H9 (cell line): ENCODE measurements at regions not wholly inside any gene's neighbourhood (a gene's known extent, or its start where the extent isn't known, plus 50 kb on each side); places are given as distances from the start of the nearest gene placed in this dataset.
"Not testable (repeated sequence)": the region's sequence is repeated elsewhere in the genome, so short reads cannot be mapped to it uniquely, and the experiment has no call there.

Experiments used
- DNase-seq: peaks from one replicate; pipeline ENCODE4 v3.0.0-alpha.2; 2017
- H2AFZ ChIP-seq: one replicate; pipeline ENCODE4 v1.6.1; 2013; ENCODE audit warnings: mild to moderate bottlenecking, low read length, control low read depth, moderate library complexity
- H2AK5ac ChIP-seq: 2 replicates; pipeline ENCODE4 v1.6.1; 2013; ENCODE audit warnings: low read length, control low read depth, mixed read lengths; ENCODE audit not compliant: insufficient read length
- H2BK120ac ChIP-seq: one replicate; pipeline ENCODE4 v1.6.1; 2013; ENCODE audit warnings: low read depth, mild to moderate bottlenecking, low read length, control low read depth, inconsistent platforms; ENCODE audit not compliant: poor library complexity, severe bottlenecking
- H2BK12ac ChIP-seq: 2 replicates; pipeline ENCODE4 v1.6.1; 2013; ENCODE audit warnings: low read length, control low read depth, mixed read lengths, low read depth; ENCODE audit not compliant: insufficient read length
- H2BK15ac ChIP-seq: 2 replicates; pipeline ENCODE4 v1.6.1; 2013; ENCODE audit warnings: low read depth, low read length, control low read depth
- H2BK20ac ChIP-seq: one replicate; pipeline ENCODE4 v1.6.1; 2013; ENCODE audit warnings: low read depth, mild to moderate bottlenecking, low read length, control low read depth, inconsistent platforms; ENCODE audit not compliant: poor library complexity, severe bottlenecking
- H2BK5ac ChIP-seq: 2 replicates; pipeline ENCODE4 v1.6.1; 2013; ENCODE audit warnings: low read length, control low read depth, mixed read lengths; ENCODE audit not compliant: insufficient read length
- H3K14ac ChIP-seq: 2 replicates; pipeline ENCODE4 v1.6.1; 2013; ENCODE audit warnings: low read length, control low read depth; ENCODE audit not compliant: insufficient read depth
- H3K18ac ChIP-seq: 2 replicates; pipeline ENCODE4 v1.6.1; 2013; ENCODE audit warnings: low read depth, mild to moderate bottlenecking, mixed read lengths, low read length, control low read depth; ENCODE audit not compliant: insufficient read length
- H3K23ac ChIP-seq: 2 replicates; pipeline ENCODE4 v1.6.1; 2013; ENCODE audit warnings: low read length, control low read depth, mixed read lengths, low read depth; ENCODE audit not compliant: insufficient read length
- H3K23me2 ChIP-seq: 2 replicates; pipeline ENCODE4 v1.6.1; 2013; ENCODE audit warnings: low read depth, mild to moderate bottlenecking, mixed read lengths, low read length, control low read depth; ENCODE audit not compliant: insufficient read length, poor library complexity, severe bottlenecking
- H3K27ac ChIP-seq: 2 replicates; pipeline ENCODE4 v1.5.1; 2013; ENCODE audit warnings: low read length, control low read depth, mixed read lengths, low read depth; ENCODE audit not compliant: insufficient read length
- H3K27me3 ChIP-seq: 2 replicates; pipeline ENCODE4 v1.6.1; 2013; ENCODE audit warnings: low read length, control low read depth, inconsistent platforms; ENCODE audit not compliant: insufficient read depth
- H3K4ac ChIP-seq: 2 replicates; pipeline ENCODE4 v1.6.1; 2013; ENCODE audit warnings: low read depth, mild to moderate bottlenecking, control low read depth, inconsistent platforms, low read length, moderate library complexity
- H3K4me1 ChIP-seq: 2 replicates; pipeline ENCODE4 v1.6.1; 2013; ENCODE audit warnings: low read length, control low read depth, inconsistent platforms; ENCODE audit not compliant: insufficient read depth
- H3K4me2 ChIP-seq: 2 replicates; pipeline ENCODE4 v1.6.1; 2013; ENCODE audit warnings: low read length, control low read depth, mixed read lengths; ENCODE audit not compliant: insufficient read length, insufficient read depth
- H3K56ac ChIP-seq: 2 replicates; pipeline ENCODE4 v1.6.1; 2013; ENCODE audit warnings: low read depth, mild to moderate bottlenecking, mixed read lengths, low read length, control low read depth; ENCODE audit not compliant: insufficient read length
- H3K79me1 ChIP-seq: 2 replicates; pipeline ENCODE4 v1.6.1; 2013; ENCODE audit warnings: low read depth, mild to moderate bottlenecking, moderate library complexity, low read length, control low read depth, inconsistent platforms; ENCODE audit not compliant: insufficient read depth, poor library complexity, severe bottlenecking
- H3K79me2 ChIP-seq: 2 replicates; pipeline ENCODE4 v1.6.1; 2013; ENCODE audit warnings: low read length, control low read depth, inconsistent platforms; ENCODE audit not compliant: insufficient read depth
- H3K9ac ChIP-seq: 2 replicates; pipeline ENCODE4 v1.6.1; 2013; ENCODE audit warnings: low read length, control low read depth, mixed read lengths; ENCODE audit not compliant: insufficient read length; ENCODE audit errors: extremely low read depth
- H3K9me3 ChIP-seq: one replicate; pipeline ENCODE4 v1.6.1; 2013; ENCODE audit warnings: low read depth, low read length, inconsistent platforms; ENCODE audit not compliant: control insufficient read depth
- H3T11ph ChIP-seq: one replicate; pipeline ENCODE4 v1.6.1; 2013; ENCODE audit warnings: mild to moderate bottlenecking, low read length, control low read depth, inconsistent platforms
- H4K20me1 ChIP-seq: one replicate; pipeline ENCODE4 v1.6.1; 2013; ENCODE audit not compliant: control insufficient read depth, insufficient read length, insufficient read depth
- H4K5ac ChIP-seq: 2 replicates; pipeline ENCODE4 v1.6.1; 2013; ENCODE audit warnings: low read depth, mild to moderate bottlenecking, mixed read lengths, low read length, control low read depth; ENCODE audit not compliant: insufficient read length
- H4K8ac ChIP-seq: replicated peaks from 2 replicates; pipeline ENCODE4 v1.6.1; 2013; ENCODE audit warnings: low read length, control low read depth, mixed read lengths, low read depth; ENCODE audit not compliant: insufficient read length
- H4K91ac ChIP-seq: 2 replicates; pipeline ENCODE4 v1.6.1; 2013; ENCODE audit warnings: low read depth, mild to moderate bottlenecking, moderate library complexity, mixed read lengths, low read length, control low read depth; ENCODE audit not compliant: insufficient read length
- H3K27ac Mint-ChIP-seq, 3 experiments: 2 replicates in 2 of 3; 3 replicates in 1 of 3; pipeline ENCODE4 v1.8.0; 2020 to 2021; ENCODE audit warnings: mixed read lengths in 3 of 3, mild to moderate bottlenecking in 1 of 3, moderate library complexity in 1 of 3
- H3K27me3 Mint-ChIP-seq: 2 replicates; pipeline ENCODE4 v1.8.0; 2021; ENCODE audit warnings: low read depth, mild to moderate bottlenecking, moderate library complexity, mixed read lengths
- H3K36me3 Mint-ChIP-seq, 3 experiments: 2 replicates in 2 of 3; 3 replicates in 1 of 3; pipeline ENCODE4 v1.8.0; 2020 to 2021; ENCODE audit warnings: low read depth in 3 of 3, mixed read lengths in 3 of 3; ENCODE audit not compliant: insufficient read depth in 1 of 3
- H3K4me1 Mint-ChIP-seq, 2 experiments: 2 replicates each; pipeline ENCODE4 v1.8.0; 2020; ENCODE audit warnings: mixed read lengths in 2 of 2
- H3K4me3 Mint-ChIP-seq, 2 experiments: 2 replicates in 1 of 2; 3 replicates in 1 of 2; pipeline ENCODE4 v1.8.0; 2020 to 2021; ENCODE audit warnings: mild to moderate bottlenecking in 2 of 2, mixed read lengths in 2 of 2, moderate library complexity in 1 of 2
- H3K9me3 Mint-ChIP-seq, 2 experiments: 2 replicates in 1 of 2; 3 replicates in 1 of 2; pipeline ENCODE4 v1.8.0; 2020; ENCODE audit warnings: mild to moderate bottlenecking in 2 of 2, mixed read lengths in 2 of 2, moderate library complexity in 1 of 2
- CTCF ChIP-seq: fragments of 200-600 bp; sonication (generic); conservative IDR thresholded peaks from 3 replicates; pipeline ENCODE4 v1.8.0; 2021; ENCODE audit warnings: antibody characterized with exemption, mild to moderate bottlenecking
- WGBS: extraction: QIAGEN DNeasy Blood & Tissue Kit; methylation state at CpG from one replicate; pipeline ENCODE4 v1.1.7; 2013; ENCODE audit warnings: missing lambda C conversion rate, low lambda C conversion rate, mixed read lengths; ENCODE audit not compliant: insufficient read length; ENCODE audit errors: extremely low coverage; 5-methylcytosine and 5-hydroxymethylcytosine counted together

GRCh38 chr17:33929181-33929724, 325.8 kb upstream of the CCL2 start:
- H3K14ac ChIP-seq = no peak overlapping the region
- H3K27ac ChIP-seq = no peak overlapping the region
- peak overlapping the region; percentile 42 to 70 for H3K4me3 Mint-ChIP-seq
- no peak overlapping the region for H4K5ac ChIP-seq
- no peak overlapping the region for H3T11ph ChIP-seq
- H2BK120ac ChIP-seq = no peak overlapping the region
- H3K23me2 ChIP-seq = no peaks in the 10 kb centered on the region
- peak overlapping the region; percentile 50 to 94 (median 86) for H3K27ac Mint-ChIP-seq
- peaks cover 3% of the 10 kb centered on the region for H4K20me1 ChIP-seq
- no peak overlapping the region for H2BK20ac ChIP-seq
- H3K79me2 ChIP-seq = no peaks in the 10 kb centered on the region
- peaks cover 5% of the 10 kb centered on the region; the same call in 1 of the 2 replicates for H3K4me1 ChIP-seq
- peaks cover 8% of the 10 kb centered on the region for H3K27me3 Mint-ChIP-seq
- no peak for TF ChIP-seq CTCF
- H2AFZ ChIP-seq = no peak overlapping the region
- H3K4me1 Mint-ChIP-seq = peaks cover 43 to 48% of the 10 kb centered on the region in 2 experiments
- peaks cover 0 to 8% (median 0%) of the 10 kb centered on the region in 3 experiments; a peak in 3 of 7 replicates for H3K36me3 Mint-ChIP-seq
- H2AK5ac ChIP-seq = no peak overlapping the region
- peak; percentile 77 for DNase-seq
- no peak overlapping the region for H2BK12ac ChIP-seq
- H2BK5ac ChIP-seq = no peak overlapping the region
- no peaks in the 10 kb centered on the region for H3K79me1 ChIP-seq
- no peak overlapping the region for H3K56ac ChIP-seq
- H4K91ac ChIP-seq = no peak overlapping the region
- H3K9me3 ChIP-seq = no peaks in the 10 kb centered on the region
- no peak overlapping the region for H3K9ac ChIP-seq
- no peak overlapping the region for H3K23ac ChIP-seq
- no peak overlapping the region for H3K4ac ChIP-seq
- H3K18ac ChIP-seq = no peak overlapping the region
- H3K4me2 ChIP-seq = peak overlapping the region; percentile 31
- H4K8ac ChIP-seq = no peak overlapping the region
- peaks cover 3 to 9% of the 10 kb centered on the region in 2 experiments; a peak in 2 of 5 replicates for H3K9me3 Mint-ChIP-seq
- H3K27me3 ChIP-seq = no peaks in the 10 kb centered on the region
- no CpG with 5 or more reads among the region's 9 CpGs for whole genome bisulfite sequencing
- H2BK15ac ChIP-seq = no peak overlapping the region

GRCh38 chr17:33931148-33931814, 323.8 kb upstream of the CCL2 start:
- not testable (repeated sequence) for H2BK20ac ChIP-seq, H3K79me2 ChIP-seq, H2AK5ac ChIP-seq, H2BK15ac ChIP-seq, H3K4me1 ChIP-seq, H3K27me3 Mint-ChIP-seq, H3K9me3 Mint-ChIP-seq, H3K27ac ChIP-seq, H3K9me3 ChIP-seq, H2BK120ac ChIP-seq, H4K5ac ChIP-seq, H2BK12ac ChIP-seq, DNase-seq, H3K18ac ChIP-seq, H2AFZ ChIP-seq, H4K20me1 ChIP-seq, H3K23ac ChIP-seq, H3K4me2 ChIP-seq, H3K79me1 ChIP-seq, H3K23me2 ChIP-seq, H3K14ac ChIP-seq, H3K56ac ChIP-seq, H3K36me3 Mint-ChIP-seq, H3K4me3 Mint-ChIP-seq, H2BK5ac ChIP-seq, H3T11ph ChIP-seq, H3K27me3 ChIP-seq, H3K4ac ChIP-seq, H4K8ac ChIP-seq, H4K91ac ChIP-seq, H3K9ac ChIP-seq
- H3K27ac Mint-ChIP-seq = peak overlapping the region in 1 of 3 experiments; percentile 40; a peak in 1 of 7 replicates
- WGBS = no CpG with 5 or more reads among the region's 19 CpGs
- peaks cover 40 to 44% of the 10 kb centered on the region in 2 experiments for H3K4me1 Mint-ChIP-seq
